ENCODE measurements at regions not wholly inside any gene's neighbourhood (a gene's known extent, or its start where the extent isn't known, plus 50 kb on each side); places are given as distances from the start of the nearest gene placed in this dataset.

DNA sequence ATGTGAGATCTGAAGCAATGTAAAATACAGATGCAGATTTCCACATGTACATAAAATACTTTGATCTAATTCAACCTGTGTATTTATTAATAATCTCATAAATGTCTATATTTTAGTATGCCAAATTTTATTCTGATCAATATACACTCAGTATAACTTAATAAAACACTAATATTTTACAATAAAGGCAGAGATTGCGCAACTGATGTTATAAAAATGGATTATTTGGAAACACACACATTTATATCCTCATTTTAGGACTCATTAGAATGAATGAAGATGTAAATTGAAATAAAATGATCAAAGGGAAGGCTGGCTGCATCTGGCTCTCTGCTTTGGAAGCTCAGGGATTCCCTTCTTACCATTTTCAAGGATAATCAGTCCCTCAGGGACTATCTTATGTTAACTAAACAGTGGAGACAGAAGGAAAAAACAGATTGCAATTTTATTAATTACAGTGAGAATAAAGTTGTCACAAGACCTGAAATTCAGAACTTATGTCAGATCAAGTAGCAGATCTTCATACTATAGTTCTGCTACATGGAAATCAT lies 900.9 kb upstream of the EPHA5 start:
- no peak for DNase-seq (ENCODE audit: unreplicated experiment)
- H3K27me3 Mint-ChIP-seq (ENCODE audit: insufficient read depth, unreplicated experiment) = no peaks in the 10 kb centered on the region
- H3K9me3 Mint-ChIP-seq (ENCODE audit: unreplicated experiment) = no peaks in the 10 kb centered on the region
- H3K4me1 Mint-ChIP-seq (ENCODE audit: insufficient read depth, unreplicated experiment) = peaks cover 25% of the 10 kb centered on the region
- H3K36me3 Mint-ChIP-seq (ENCODE audit: insufficient read depth, unreplicated experiment) = no peaks in the 10 kb centered on the region
- CTCF ChIA-PET = no interaction called here
- TF ChIP-seq, protein P1, sequence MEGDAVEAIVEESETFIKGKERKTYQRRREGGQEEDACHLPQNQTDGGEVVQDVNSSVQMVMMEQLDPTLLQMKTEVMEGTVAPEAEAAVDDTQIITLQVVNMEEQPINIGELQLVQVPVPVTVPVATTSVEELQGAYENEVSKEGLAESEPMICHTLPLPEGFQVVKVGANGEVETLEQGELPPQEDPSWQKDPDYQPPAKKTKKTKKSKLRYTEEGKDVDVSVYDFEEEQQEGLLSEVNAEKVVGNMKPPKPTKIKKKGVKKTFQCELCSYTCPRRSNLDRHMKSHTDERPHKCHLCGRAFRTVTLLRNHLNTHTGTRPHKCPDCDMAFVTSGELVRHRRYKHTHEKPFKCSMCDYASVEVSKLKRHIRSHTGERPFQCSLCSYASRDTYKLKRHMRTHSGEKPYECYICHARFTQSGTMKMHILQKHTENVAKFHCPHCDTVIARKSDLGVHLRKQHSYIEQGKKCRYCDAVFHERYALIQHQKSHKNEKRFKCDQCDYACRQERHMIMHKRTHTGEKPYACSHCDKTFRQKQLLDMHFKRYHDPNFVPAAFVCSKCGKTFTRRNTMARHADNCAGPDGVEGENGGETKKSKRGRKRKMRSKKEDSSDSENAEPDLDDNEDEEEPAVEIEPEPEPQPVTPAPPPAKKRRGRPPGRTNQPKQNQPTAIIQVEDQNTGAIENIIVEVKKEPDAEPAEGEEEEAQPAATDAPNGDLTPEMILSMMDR (IDR thresholded peaks at IDR 0.05; ENCODE audit: unreplicated experiment) = no peak
- H3K4me3 Mint-ChIP-seq (ENCODE audit: unreplicated experiment) = no peak overlapping the region
- BruUV-seq (replicated peaks) = no TSS peak
- POLR2A ChIA-PET = no interaction called here
- no peak overlapping the region for H3K27ac Mint-ChIP-seq (ENCODE audit: low read depth, unreplicated experiment)
- intact Hi-C loops (cut with micrococcal nuclease) = no loop called here

DNA sequence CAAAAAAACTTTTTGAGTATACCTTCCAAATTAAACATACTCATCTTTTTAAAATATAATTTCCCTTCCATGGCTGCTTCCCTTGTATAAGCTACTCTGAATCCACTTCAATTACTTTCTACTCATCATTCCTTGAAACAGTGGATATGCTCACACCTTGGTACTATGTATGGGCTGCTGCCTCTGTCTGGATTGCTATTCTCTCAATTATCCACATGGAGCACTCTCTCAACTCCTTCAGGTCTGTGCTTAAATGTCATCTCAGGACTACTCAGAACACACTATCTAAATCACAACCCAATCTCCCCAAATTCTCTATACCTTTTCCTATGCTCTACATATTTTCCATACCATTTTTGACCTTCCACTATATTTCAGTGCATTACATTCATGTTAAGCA lies 898.9 kb upstream of the EPHA5 start:
- DNase-seq (ENCODE audit: unreplicated experiment) = no peak
- H3K36me3 Mint-ChIP-seq (ENCODE audit: insufficient read depth, unreplicated experiment) = no peaks in the 10 kb centered on the region
- no peaks in the 10 kb centered on the region for H3K27me3 Mint-ChIP-seq (ENCODE audit: insufficient read depth, unreplicated experiment)
- ChIA-PET POLR2A (no interaction called here), CTCF (interaction anchor here (0.7 kb wide), 1 partner anchor 1221 kb away, joined by 4 read pairs; no protein-coding TSS in a partner anchor)
- BruUV-seq (replicated peaks) = no TSS peak
- H3K4me1 Mint-ChIP-seq (ENCODE audit: insufficient read depth, unreplicated experiment) = peaks cover 18% of the 10 kb centered on the region
- TF ChIP-seq, protein P1 (IDR thresholded peaks at IDR 0.05; ENCODE audit: unreplicated experiment) = no peak
- no peak overlapping the region for H3K4me3 Mint-ChIP-seq (ENCODE audit: unreplicated experiment)
- H3K9me3 Mint-ChIP-seq (ENCODE audit: unreplicated experiment) = no peaks in the 10 kb centered on the region
- H3K27ac Mint-ChIP-seq (ENCODE audit: low read depth, unreplicated experiment) = no peak overlapping the region
- intact Hi-C loops (cut with micrococcal nuclease) = no loop called here

DNA sequence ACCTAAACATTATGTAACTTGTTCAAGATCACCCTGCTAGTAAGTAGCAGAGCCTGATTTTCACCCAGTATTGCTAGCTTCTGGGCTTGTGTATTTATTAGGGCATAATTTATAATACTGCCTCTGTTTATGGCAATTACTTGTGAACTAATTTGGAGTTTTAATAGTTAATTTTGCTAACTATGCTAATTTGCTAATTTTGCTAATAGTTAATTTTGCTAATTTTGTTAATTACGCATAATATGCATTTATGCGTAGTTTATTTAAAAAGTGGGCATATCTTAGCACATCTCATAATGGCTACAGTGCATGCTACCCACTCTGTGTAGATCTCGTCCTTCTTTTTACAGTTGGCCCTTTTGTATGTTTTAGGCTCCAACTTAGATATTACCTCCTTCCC lies 898.1 kb upstream of the EPHA5 start:
- Mint-ChIP-seq H3K9me3 (ENCODE audit: unreplicated experiment) (no peaks in the 10 kb centered on the region), H3K4me1 (ENCODE audit: insufficient read depth, unreplicated experiment) (peaks cover 10% of the 10 kb centered on the region)
- BruUV-seq (replicated peaks) = no TSS peak

DNA sequence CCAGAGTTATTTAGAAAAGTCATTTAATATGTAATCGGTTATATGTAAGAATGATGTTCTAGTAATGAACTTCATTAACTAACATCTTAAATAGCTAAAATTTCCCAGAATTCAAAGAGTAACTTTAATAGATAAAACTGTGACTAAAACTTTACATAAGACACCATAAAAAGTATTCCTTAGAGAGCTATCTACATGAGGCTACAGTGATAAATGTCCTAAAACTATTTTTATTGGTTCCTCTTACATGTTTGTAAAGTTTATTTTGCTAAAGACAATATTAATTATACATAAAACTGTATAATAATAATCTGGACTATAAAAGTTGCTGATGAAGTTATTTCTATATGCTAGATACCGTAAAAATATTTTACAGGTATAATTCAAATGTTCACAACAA lies 897.7 kb upstream of the EPHA5 start:
- no peak for DNase-seq (ENCODE audit: unreplicated experiment)
- H3K27me3 Mint-ChIP-seq (ENCODE audit: insufficient read depth, unreplicated experiment) = no peaks in the 10 kb centered on the region
- H3K4me1 Mint-ChIP-seq (ENCODE audit: insufficient read depth, unreplicated experiment) = peaks cover 6% of the 10 kb centered on the region
- no peaks in the 10 kb centered on the region for H3K9me3 Mint-ChIP-seq (ENCODE audit: unreplicated experiment)
- TF ChIP-seq, protein P1 (IDR thresholded peaks at IDR 0.05; ENCODE audit: unreplicated experiment) = no peak
- no peak overlapping the region for H3K4me3 Mint-ChIP-seq (ENCODE audit: unreplicated experiment)
- POLR2A ChIA-PET = no interaction called here
- BruUV-seq (replicated peaks) = no TSS peak
- CTCF ChIA-PET = no interaction called here
- no peak overlapping the region for H3K27ac Mint-ChIP-seq (ENCODE audit: low read depth, unreplicated experiment)
- intact Hi-C loops (cut with micrococcal nuclease) = no loop called here
- no peaks in the 10 kb centered on the region for H3K36me3 Mint-ChIP-seq (ENCODE audit: insufficient read depth, unreplicated experiment)

More for the DNA sequence above, 898.1 kb upstream of the EPHA5 start:
- no peak overlapping the region for H3K27ac Mint-ChIP-seq (ENCODE audit: low read depth, unreplicated experiment)
- H3K4me3 Mint-ChIP-seq (ENCODE audit: unreplicated experiment) = no peak overlapping the region
- no peaks in the 10 kb centered on the region for H3K36me3 Mint-ChIP-seq (ENCODE audit: insufficient read depth, unreplicated experiment)
- TF ChIP-seq, protein P1 (IDR thresholded peaks at IDR 0.05; ENCODE audit: unreplicated experiment) = no peak
- no peak for DNase-seq (ENCODE audit: unreplicated experiment)
- H3K27me3 Mint-ChIP-seq (ENCODE audit: insufficient read depth, unreplicated experiment) = no peaks in the 10 kb centered on the region
- intact Hi-C loops (cut with micrococcal nuclease) = no loop called here
- ChIA-PET CTCF (interaction anchor here (0.7 kb wide), 1 partner anchor 1220 kb away, joined by 4 read pairs; no protein-coding TSS in a partner anchor), POLR2A (no interaction called here)
